NCI-H146 treated with DMSO at 0.1 percent for 48 hours (cell line): ENCODE measurements at regions not wholly inside any gene's neighbourhood (a gene's known extent, or its start where the extent isn't known, plus 50 kb on each side); places are given as distances from the start of the nearest gene placed in this dataset.
"Not testable (repeated sequence)": the region's sequence is repeated elsewhere in the genome, so short reads cannot be mapped to it uniquely, and the experiment has no call there.

ENCODE experiments used
- DNase-seq: peaks from one replicate; lab custom pipeline; 2025; ENCODE audit not compliant: unreplicated experiment; lab: John Stamatoyannopoulos, UW

GRCh38 chr1:91207691-91208090 is 185.9 kb upstream of the ZNF644 start:
- not testable (repeated sequence) for DNase-seq

GRCh38 chr1:91204150-91204549 is 182.3 kb upstream of the ZNF644 start:
- DNase-seq, result not testable (repeated sequence)

- no peak for DNase-seq
Measured at GRCh38 chr1:91201694-91202093, 179.9 kb upstream of the ZNF644 start.

GRCh38 chr1:91201176-91201575 is 179.3 kb upstream of the ZNF644 start:
- DNase-seq, result no peak

- no peak for DNase-seq
Measured at GRCh38 chr1:91200675-91201074, 178.8 kb upstream of the ZNF644 start.

GRCh38 chr1:91199988-91200387 is 178.2 kb upstream of the ZNF644 start:
- DNase-seq, result no peak

- no peak for DNase-seq
Measured at GRCh38 chr1:91190996-91191395, 169.2 kb upstream of the ZNF644 start.

- no peak for DNase-seq
Measured at GRCh38 chr1:91189096-91189495, 167.3 kb upstream of the ZNF644 start.

GRCh38 chr1:91182807-91183206 is 161.0 kb upstream of the ZNF644 start:
- not testable (repeated sequence) for DNase-seq

GRCh38 chr1:91176250-91176649 is 154.4 kb upstream of the ZNF644 start:
- DNase-seq, result peak; percentile 91

GRCh38 chr1:91174734-91175133 is 152.9 kb upstream of the ZNF644 start:
- no peak for DNase-seq

GRCh38 chr1:91173346-91173890 is 151.6 kb upstream of the ZNF644 start:
- no peak for DNase-seq

- no peak for DNase-seq
Measured at GRCh38 chr1:91172541-91172940, 150.7 kb upstream of the ZNF644 start.

- no peak for DNase-seq
Measured at GRCh38 chr1:91171898-91172297, 150.1 kb upstream of the ZNF644 start.

GRCh38 chr1:91170571-91170970 is 148.7 kb upstream of the ZNF644 start:
- DNase-seq, result no peak

- DNase-seq, result peak; percentile 33
Measured at GRCh38 chr1:91166106-91166712, 144.4 kb upstream of the ZNF644 start.

- peak; percentile 60 for DNase-seq
Measured at GRCh38 chr1:91165033-91165654, 143.3 kb upstream of the ZNF644 start.

GRCh38 chr1:91162613-91163012 is 140.8 kb upstream of the ZNF644 start:
- no peak for DNase-seq

GRCh38 chr1:91161749-91162148 is 139.9 kb upstream of the ZNF644 start:
- DNase-seq, result no peak

GRCh38 chr1:91161166-91161565 is 139.3 kb upstream of the ZNF644 start:
- no peak for DNase-seq

- no peak for DNase-seq
Measured at GRCh38 chr1:91160363-91161075, 138.7 kb upstream of the ZNF644 start.

GRCh38 chr1:91153341-91153740 is 131.5 kb upstream of the ZNF644 start:
- no peak for DNase-seq
